SKM-1 treated with dmso at 0.1 percent for 144 hours (cell line): ENCODE measurements at regions not wholly inside any gene's neighbourhood (a gene's known extent, or its start where the extent isn't known, plus 50 kb on each side); places are given as distances from the start of the nearest gene placed in this dataset.

Source experiments
- DNase-seq: peaks from one replicate; lab custom pipeline; 2025; ENCODE audit not compliant: unreplicated experiment; lab: John Stamatoyannopoulos, UW

- DNase-seq = no peak
Measured at GRCh38 chr2:177031438-177032180, 181.0 kb upstream of the HNRNPA3 start.

GRCh38 chr2:177036747-177037146 lies 175.8 kb upstream of the HNRNPA3 start:
- DNase-seq = no peak

DNA sequence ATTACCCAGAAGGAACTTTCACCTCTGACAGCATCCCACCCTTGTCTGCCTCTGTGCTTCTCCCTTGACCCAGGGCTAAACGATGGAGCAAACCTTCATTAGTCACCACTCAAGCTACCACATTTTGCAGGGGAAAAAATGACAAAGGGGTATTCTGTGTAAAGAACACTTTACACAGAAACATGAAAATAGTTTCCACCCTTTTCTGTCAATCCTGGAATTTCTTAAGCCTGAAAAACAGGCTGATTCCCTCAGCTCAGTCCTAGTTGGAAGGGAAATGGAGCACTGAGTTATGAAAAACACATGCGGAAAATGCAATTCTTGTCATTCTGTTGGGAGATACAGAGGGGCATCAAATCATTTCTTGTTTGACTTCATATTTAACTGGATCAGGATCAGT lies 175.0 kb upstream of the HNRNPA3 start:
- DNase-seq = no peak

DNA sequence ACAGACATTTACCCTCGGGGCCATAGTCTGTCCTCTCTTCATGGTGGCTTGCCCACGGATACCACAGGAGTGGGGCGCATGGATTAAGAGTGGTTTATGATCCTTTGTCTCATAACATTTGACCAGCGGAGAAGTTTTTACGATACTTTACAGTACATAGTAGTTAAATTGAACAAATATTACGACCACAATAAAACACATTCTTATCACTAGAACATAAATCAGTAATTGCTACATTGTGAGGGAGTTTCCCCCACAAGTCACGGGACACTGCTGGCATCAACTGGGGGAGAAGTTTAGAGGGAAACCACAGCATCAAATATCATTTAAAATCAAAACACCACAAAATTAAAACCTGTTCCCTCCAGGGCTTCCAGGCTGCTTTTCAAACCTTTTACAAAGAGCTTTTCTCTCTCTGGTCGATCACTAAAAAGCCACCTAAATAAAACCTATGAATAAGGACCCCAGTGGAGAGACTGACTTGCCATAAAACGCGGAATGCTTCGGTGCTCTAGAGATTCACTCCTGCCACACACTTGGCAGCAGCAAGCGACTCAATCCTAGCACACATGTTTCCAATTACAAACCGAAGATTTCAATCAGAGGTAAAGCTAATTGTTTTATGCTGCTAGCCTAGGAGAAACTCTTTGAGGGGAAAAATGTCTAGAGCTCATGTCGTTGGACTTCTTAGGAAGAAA lies 173.7 kb upstream of the HNRNPA3 start:
- no peak for DNase-seq

GRCh38 chr2:177042311-177042710 lies 170.3 kb upstream of the HNRNPA3 start:
- no peak for DNase-seq

- no peak for DNase-seq
Measured at GRCh38 chr2:177044671-177045070, 167.9 kb upstream of the HNRNPA3 start.

- DNase-seq = no peak
Measured at GRCh38 chr2:177048981-177049380, 163.6 kb upstream of the HNRNPA3 start.

- no peak for DNase-seq
Measured at GRCh38 chr2:177051278-177051677, 161.3 kb upstream of the HNRNPA3 start.

DNA sequence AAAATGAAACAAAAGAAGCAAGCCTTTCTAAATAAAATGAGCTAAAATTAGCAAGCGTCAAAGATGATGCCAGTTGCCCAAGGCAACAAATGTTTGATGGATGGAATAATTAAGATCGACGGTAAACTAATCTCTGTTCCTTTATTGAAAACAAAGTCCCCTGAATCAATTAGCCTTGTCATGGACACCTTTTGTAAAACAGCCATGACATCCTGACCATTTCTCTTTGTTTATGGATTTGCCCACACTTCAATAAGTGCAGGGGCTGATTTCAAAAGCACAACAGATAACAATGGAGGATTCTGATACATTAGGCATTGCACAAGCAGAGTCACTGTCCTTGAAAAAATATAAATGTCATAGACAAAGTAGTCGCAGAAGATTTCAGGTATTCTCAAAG lies 160.1 kb upstream of the HNRNPA3 start:
- no peak for DNase-seq

- DNase-seq = no peak
Measured at GRCh38 chr2:177053038-177053437, 159.6 kb upstream of the HNRNPA3 start.

- DNase-seq = no peak
Measured at GRCh38 chr2:177053716-177054115, 158.9 kb upstream of the HNRNPA3 start.

DNA sequence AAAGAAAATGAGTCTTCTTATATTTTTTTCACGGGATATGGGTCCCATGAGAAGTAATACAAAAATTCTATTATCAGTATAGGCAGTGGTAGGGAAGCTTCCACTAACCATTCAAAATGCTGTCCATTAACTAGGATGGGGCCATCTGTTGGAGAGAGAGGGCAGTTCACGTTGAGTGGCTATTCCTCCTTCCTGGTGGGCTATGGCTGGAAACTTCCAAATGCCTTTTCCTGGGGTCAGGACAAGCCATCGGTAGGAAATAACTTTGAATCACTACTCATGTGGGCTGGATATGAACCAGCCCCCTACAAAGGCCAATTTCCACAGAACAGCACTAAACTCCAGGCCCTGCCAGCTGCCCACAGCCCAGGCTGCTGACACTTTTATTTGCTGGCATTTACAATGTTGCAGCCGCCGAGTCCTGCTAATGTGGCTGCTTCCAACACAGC lies 156.1 kb upstream of the HNRNPA3 start:
- DNase-seq = no peak

DNA sequence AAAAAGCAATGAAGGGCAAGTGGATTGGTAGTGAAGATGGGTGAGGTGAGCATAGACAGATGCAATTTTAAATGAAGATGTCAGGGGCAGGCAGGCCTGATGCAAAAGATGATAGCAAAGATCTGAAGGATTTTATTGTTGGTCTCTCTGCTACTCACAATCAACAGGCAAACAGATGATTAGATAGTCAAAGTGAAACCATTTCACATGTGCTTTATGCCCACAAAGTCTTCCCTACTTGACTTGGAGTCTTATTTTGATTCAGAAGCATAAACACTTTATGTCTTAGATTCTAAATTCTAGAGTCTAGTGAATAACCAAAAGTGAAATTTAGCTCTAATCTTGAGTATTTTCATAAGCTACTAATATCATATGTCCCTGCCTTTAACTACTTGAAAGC lies 153.8 kb upstream of the HNRNPA3 start:
- no peak for DNase-seq

- no peak for DNase-seq
Measured at GRCh38 chr2:177059293-177059692, 153.3 kb upstream of the HNRNPA3 start.

DNA sequence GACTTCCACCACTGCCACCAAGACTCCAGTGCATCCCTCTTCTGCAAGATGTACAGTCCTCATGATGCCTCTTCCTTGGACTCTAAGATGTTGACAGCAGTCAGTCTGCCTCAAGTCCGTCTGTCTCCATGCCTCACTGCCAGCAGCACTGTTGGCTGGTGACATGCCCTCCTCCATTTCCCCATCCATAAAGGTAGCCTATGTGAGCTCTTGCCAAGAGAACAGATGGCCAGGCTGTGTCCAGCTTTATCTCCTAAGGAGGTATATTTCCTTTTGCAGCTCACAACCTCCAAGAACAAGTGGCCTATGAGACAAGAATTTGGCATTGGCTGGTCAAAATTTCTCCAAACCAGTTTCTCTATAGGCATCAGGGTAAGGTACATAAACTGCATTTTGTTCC lies 149.3 kb upstream of the HNRNPA3 start:
- no peak for DNase-seq

- DNase-seq = no peak
Measured at GRCh38 chr2:177064422-177064821, 148.2 kb upstream of the HNRNPA3 start.

DNA sequence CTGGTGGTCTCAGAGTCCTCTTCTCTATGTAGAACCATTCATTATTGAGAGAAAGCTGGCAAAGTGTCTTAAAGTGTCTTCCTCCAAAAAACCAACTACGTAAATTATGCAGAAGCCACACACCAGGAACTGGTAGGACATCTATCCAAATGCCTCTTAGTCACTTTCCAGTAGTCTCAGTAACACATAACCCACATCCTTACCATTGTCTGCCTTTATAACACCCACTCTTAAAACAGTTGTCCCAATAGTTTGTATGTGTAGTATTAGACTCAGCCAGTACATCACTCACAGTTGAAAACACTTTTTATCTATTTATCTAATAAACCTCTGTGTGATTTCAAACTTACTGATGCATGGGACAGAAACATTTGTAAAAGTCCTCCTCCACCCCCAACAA lies 143.6 kb upstream of the HNRNPA3 start:
- DNase-seq = no peak

DNA sequence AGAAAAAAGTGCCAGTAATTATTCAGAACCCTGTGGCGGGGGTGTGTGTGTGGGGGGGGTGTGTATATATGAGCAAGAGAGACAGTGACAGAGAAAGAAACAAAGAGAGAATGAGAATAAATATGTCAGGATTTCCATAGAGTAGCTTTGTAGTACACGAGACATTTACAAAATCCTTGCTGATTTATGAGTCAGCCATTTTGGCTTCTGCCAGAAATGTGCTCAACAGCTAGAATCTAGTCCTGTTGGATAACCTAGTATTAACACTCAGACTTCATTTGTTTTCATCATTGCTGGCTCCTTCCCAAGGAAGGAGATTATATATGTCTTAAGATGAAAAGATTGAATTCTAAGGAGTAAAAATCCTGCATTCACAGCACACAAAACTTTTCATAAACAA lies 140.5 kb upstream of the HNRNPA3 start:
- DNase-seq = no peak

GRCh38 chr2:177073611-177074010 lies 139.0 kb upstream of the HNRNPA3 start:
- no peak for DNase-seq

DNA sequence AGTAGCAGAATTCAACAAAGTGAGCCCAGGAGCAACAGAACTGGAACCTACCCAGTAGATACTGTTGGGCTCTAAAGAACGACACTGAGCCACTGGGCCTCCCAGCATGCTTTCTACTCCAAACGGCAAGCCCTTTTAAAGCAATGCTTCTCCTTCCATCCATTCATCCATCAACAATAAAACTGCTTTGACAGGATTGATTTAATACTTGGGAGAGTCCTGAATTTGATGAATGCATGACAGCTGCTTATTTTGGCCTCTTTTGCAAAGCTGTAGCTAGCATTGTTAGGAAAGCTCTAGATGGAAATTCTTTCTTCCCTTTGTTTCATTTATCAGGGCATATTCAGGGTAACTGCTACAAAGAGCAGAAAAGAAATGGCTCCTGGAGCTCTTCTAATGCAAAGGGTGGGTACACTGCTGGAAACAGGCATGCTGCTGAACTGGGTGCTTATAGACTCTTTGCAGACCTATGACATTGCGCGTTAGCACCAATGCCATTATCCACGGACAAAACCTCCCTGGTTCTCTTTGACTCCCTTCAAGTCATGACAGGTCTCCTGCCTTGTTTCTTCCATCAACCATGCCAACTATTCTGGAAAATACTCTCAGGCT lies 138.4 kb upstream of the HNRNPA3 start:
- DNase-seq = no peak

- no peak for DNase-seq
Measured at GRCh38 chr2:177075254-177075653, 137.3 kb upstream of the HNRNPA3 start.

DNA sequence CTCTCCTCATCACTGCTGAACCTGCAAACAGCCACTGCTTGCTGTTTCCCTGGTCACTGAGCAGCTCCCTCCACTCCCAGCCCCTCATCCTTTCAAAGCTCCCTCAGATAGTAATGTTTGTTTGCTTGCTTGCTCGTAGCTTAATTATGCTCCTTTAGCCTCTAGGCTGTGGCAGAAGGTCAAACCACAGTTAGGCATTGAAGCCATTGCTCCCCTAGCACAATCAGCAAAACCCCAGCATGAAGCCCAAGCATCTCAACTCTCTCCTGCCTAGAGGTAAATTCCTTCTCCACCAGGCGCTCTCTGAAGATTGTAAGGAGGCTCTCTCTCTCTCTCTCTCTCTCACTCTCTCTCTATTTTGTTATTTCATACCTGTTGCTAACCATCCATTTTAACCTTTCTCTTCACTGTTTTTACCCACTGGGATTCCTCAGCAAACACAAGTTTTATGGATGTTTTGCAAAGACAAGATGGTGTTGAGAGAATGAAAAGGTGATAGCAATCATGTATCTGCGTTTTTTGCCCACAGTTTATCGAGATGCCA lies 135.9 kb upstream of the HNRNPA3 start:
- no peak for DNase-seq
